SK-N-SH (cell line): ENCODE measurements at regions not wholly inside any gene's neighbourhood (a gene's known extent, or its start where the extent isn't known, plus 50 kb on each side); places are given as distances from the start of the nearest gene placed in this dataset.

Source experiments
- CTCF ChIA-PET: fragments of 300-600, 350-600 bp; formaldehyde crosslinking; extraction: SDS; loops from one replicate; lab custom pipeline; 2021; lab: Yijun Ruan, JAX
- POLR2A ChIA-PET: fragments of 350-600 bp; sonication (Branson Sonifier 250); formaldehyde crosslinking; extraction: SDS; loops from one replicate; lab custom pipeline; 2020; ENCODE audit warnings: antibody characterized with exemption, inconsistent platforms; lab: Yijun Ruan, JAX
- DNase-seq: peaks from one replicate; pipeline ENCODE4 v3.0.0; 2012
- H2AFZ ChIP-seq: fragments of 200-600 bp; sonication (generic); 2 replicates; pipeline ENCODE4 v1.8.1; 2016; ENCODE audit warnings: antibody characterized with exemption, mild to moderate bottlenecking, low read depth
- H3F3A ChIP-seq: fragments of 200-600 bp; sonication (generic); replicated peaks from 2 replicates; pipeline ENCODE3; 2016; ENCODE audit warnings: antibody characterized with exemption, mild to moderate bottlenecking; ENCODE audit not compliant: insufficient read depth
- H3K27ac ChIP-seq, 2 experiments: fragments of 200-500 bp in 1 of 2; fragments of 200-600 bp in 1 of 2; sonication (Bioruptor generic) in 1 of 2; sonication (generic), shearing (Covaris generic) in 1 of 2; 2 replicates each; pipeline versions ENCODE4 v1.5.1 to v1.6.1; 2014 to 2016; ENCODE audit warnings: low read depth in 2 of 2, inconsistent platforms in 1 of 2, low read length in 1 of 2, mild to moderate bottlenecking in 1 of 2, mixed read lengths in 1 of 2
- H3K27me3 ChIP-seq: fragments of 200-600 bp; sonication (generic), shearing (Covaris generic); 2 replicates; pipeline ENCODE4 v1.6.1; 2016; ENCODE audit warnings: mixed run types; ENCODE audit not compliant: insufficient read depth
- H3K36me3 ChIP-seq, 2 experiments: fragments of 200-500 bp in 1 of 2; fragments of 200-600 bp in 1 of 2; sonication (Bioruptor generic) in 1 of 2; sonication (generic) in 1 of 2; replicated peaks in 1 of 2; 2 replicates each; pipeline versions ENCODE3 to v1.5.1; 2014 to 2016; ENCODE audit warnings: low read length in 1 of 2, mild to moderate bottlenecking in 1 of 2; ENCODE audit not compliant: insufficient read depth in 2 of 2, control insufficient read depth in 1 of 2
- H3K4me1 ChIP-seq, 2 experiments: fragments of 200-500 bp in 1 of 2; fragments of 200-600 bp in 1 of 2; sonication (Bioruptor generic) in 1 of 2; sonication (generic), shearing (Covaris generic) in 1 of 2; 2 replicates each; pipeline versions ENCODE4 v1.5.1 to v1.6.1; 2014 to 2016; ENCODE audit warnings: low read depth in 1 of 2, low read length in 1 of 2, mixed run types in 1 of 2; ENCODE audit not compliant: insufficient read depth in 2 of 2, control insufficient read depth in 1 of 2
- H3K4me2 ChIP-seq: fragments of 200-600 bp; sonication (generic), shearing (Covaris generic); 2 replicates; pipeline ENCODE4 v1.6.1; 2017; ENCODE audit warnings: mixed run types
- H3K4me3 ChIP-seq, 2 experiments: fragments of 200-500 bp in 1 of 2; fragments of 200-600 bp in 1 of 2; sonication (Bioruptor generic) in 1 of 2; sonication (generic), shearing (Covaris generic) in 1 of 2; 2 replicates each; pipeline versions ENCODE4 v1.5.1 to v1.8.1; 2014 to 2016; ENCODE audit warnings: low read depth in 2 of 2, inconsistent platforms in 1 of 2, low read length in 1 of 2, mild to moderate bottlenecking in 1 of 2, mixed read lengths in 1 of 2, moderate library complexity in 1 of 2
- H3K79me2 ChIP-seq: fragments of 200-600 bp; sonication (generic); 2 replicates; pipeline ENCODE4 v1.8.1; 2017; ENCODE audit warnings: mild to moderate bottlenecking; ENCODE audit not compliant: insufficient read depth
- H3K9ac ChIP-seq: fragments of 200-600 bp; sonication (generic); 2 replicates; pipeline ENCODE4 v1.6.1; 2017; ENCODE audit warnings: mixed run types
- H3K9me2 ChIP-seq: fragments of 200-600 bp; sonication (generic); 2 replicates; pipeline ENCODE4 v1.6.1; 2017; ENCODE audit warnings: mixed run types
- H3K9me3 ChIP-seq: fragments of 200-600 bp; sonication (generic); 2 replicates; pipeline ENCODE4 v1.6.1; 2017; ENCODE audit warnings: mixed run types, mild to moderate bottlenecking, moderate library complexity
- H4K20me1 ChIP-seq: fragments of 200-600 bp; sonication (generic); 2 replicates; pipeline ENCODE4 v1.6.1; 2017; ENCODE audit warnings: mild to moderate bottlenecking, mixed run types; ENCODE audit not compliant: insufficient read depth
- EZH2phosphoT487 ChIP-seq: fragments of 200-600 bp; sonication (generic); IDR thresholded peaks from 2 replicates; pipeline ENCODE4 v1.6.1; 2017; ENCODE audit warnings: low read depth, mixed run types, mild to moderate bottlenecking, antibody characterized with exemption, moderate library complexity, borderline replicate concordance
- FOSL2 ChIP-seq: IDR thresholded peaks from 2 replicates; pipeline ENCODE4 v1.4.0; 2012; ENCODE audit warnings: low read depth, mild to moderate bottlenecking, moderate library complexity, borderline replicate concordance
- FOXJ3 ChIP-seq: sonication (generic); formaldehyde crosslinking; IDR thresholded peaks from 2 replicates; pipeline ENCODE4 v1.5.1; 2020; ENCODE audit warnings: mild to moderate bottlenecking, missing genetic modification reagents
- FOXM1 ChIP-seq: IDR thresholded peaks from 2 replicates; pipeline ENCODE4 v1.4.0; 2012; ENCODE audit warnings: low read depth, mild to moderate bottlenecking
- JUND ChIP-seq: IDR thresholded peaks from 2 replicates; pipeline ENCODE4 v1.4.0; 2012
- NRF1 ChIP-seq: IDR thresholded peaks from 2 replicates; pipeline ENCODE4 v1.6.1; 2012; ENCODE audit warnings: low read depth, mild to moderate bottlenecking, low read length
- REST ChIP-seq: IDR thresholded peaks from 2 replicates; pipeline ENCODE4 v1.6.1; 2012; ENCODE audit warnings: mild to moderate bottlenecking, low read depth, low read length, moderate library complexity
- SIN3A ChIP-seq: IDR thresholded peaks from 2 replicates; pipeline ENCODE4 v1.6.1; 2012; ENCODE audit warnings: low read depth, mild to moderate bottlenecking, low read length, moderate library complexity, borderline replicate concordance
- SMC3 ChIP-seq: IDR thresholded peaks from 2 replicates; pipeline ENCODE4 v1.6.1; 2012; ENCODE audit warnings: low read depth, low read length, improper control_type of control experiment
- TCF12 ChIP-seq: IDR thresholded peaks from 2 replicates; pipeline ENCODE4 v1.4.0; 2012
- YY1 ChIP-seq: IDR thresholded peaks from 2 replicates; pipeline ENCODE4 v1.4.0; 2012; ENCODE audit warnings: low read depth, mild to moderate bottlenecking
- WGBS: methylation state at CpG from one replicate; pipeline ENCODE4 v1.1.6; 2017; ENCODE audit warnings: low lambda C conversion rate; 5-methylcytosine and 5-hydroxymethylcytosine counted together
- TF ChIP-seq, protein P1 (sequence below): fragments of 150-350 bp; IDR thresholded peaks from 2 replicates; pipeline ENCODE4 v1.6.1; 2017; ENCODE audit warnings: antibody characterized with exemption, low read length, low read depth, borderline replicate concordance
- TF ChIP-seq, protein P2 (sequence below): IDR thresholded peaks from 2 replicates; pipeline ENCODE4 v1.4.0; 2012; ENCODE audit warnings: low read depth, borderline replicate concordance
- TF ChIP-seq, protein P3 (sequence below): fragments of 150-350 bp; IDR thresholded peaks from 2 replicates; pipeline ENCODE4 v1.6.1; 2016; ENCODE audit warnings: mild to moderate bottlenecking, low read depth, low read length
- TF ChIP-seq, protein P4 (sequence below): IDR thresholded peaks from 2 replicates; pipeline ENCODE4 v1.4.0; 2012; ENCODE audit warnings: low read depth, borderline replicate concordance

GRCh38 chr2:8440029-8440778 is 241.7 kb upstream of the ID2 start:
- Histone ChIP-seq H3K4me1 (peaks cover 0 to 4% of the 10 kb centered on the region in 2 experiments; a peak in 2 of 4 replicates), H3K36me3 (no peaks in the 10 kb centered on the region), H3K4me3 (no peak overlapping the region), H3K9me3 (no peaks in the 10 kb centered on the region), H3F3A (no peaks in the 10 kb centered on the region), H2AFZ (no peak overlapping the region), H3K79me2 (no peaks in the 10 kb centered on the region), H3K27ac (no peak overlapping the region), H3K9ac (no peak overlapping the region), H3K4me2 (no peak overlapping the region), H3K9me2 (no peaks in the 10 kb centered on the region), H4K20me1 (no peaks in the 10 kb centered on the region), H3K27me3 (no peaks in the 10 kb centered on the region)
- ChIA-PET CTCF (no interaction called here), POLR2A (no interaction called here)
- no peak for DNase-seq
- TF ChIP-seq SMC3, result no peak
- TF ChIP-seq SIN3A, result no peak
- TF ChIP-seq REST, result no peak
- TF ChIP-seq, protein P1, sequence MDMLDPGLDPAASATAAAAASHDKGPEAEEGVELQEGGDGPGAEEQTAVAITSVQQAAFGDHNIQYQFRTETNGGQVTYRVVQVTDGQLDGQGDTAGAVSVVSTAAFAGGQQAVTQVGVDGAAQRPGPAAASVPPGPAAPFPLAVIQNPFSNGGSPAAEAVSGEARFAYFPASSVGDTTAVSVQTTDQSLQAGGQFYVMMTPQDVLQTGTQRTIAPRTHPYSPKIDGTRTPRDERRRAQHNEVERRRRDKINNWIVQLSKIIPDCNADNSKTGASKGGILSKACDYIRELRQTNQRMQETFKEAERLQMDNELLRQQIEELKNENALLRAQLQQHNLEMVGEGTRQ, result no peak
- no peak for TF ChIP-seq FOSL2
- TF ChIP-seq, protein P2, sequence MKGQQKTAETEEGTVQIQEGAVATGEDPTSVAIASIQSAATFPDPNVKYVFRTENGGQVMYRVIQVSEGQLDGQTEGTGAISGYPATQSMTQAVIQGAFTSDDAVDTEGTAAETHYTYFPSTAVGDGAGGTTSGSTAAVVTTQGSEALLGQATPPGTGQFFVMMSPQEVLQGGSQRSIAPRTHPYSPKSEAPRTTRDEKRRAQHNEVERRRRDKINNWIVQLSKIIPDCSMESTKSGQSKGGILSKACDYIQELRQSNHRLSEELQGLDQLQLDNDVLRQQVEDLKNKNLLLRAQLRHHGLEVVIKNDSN, result no peak
- no peak for TF ChIP-seq FOXJ3 (CRISPR knock-in tag)
- no peak for TF ChIP-seq JUND
- TF ChIP-seq FOXM1, result no peak
- no peak for TF ChIP-seq TCF12
- TF ChIP-seq YY1, result no peak
- TF ChIP-seq, protein P3, sequence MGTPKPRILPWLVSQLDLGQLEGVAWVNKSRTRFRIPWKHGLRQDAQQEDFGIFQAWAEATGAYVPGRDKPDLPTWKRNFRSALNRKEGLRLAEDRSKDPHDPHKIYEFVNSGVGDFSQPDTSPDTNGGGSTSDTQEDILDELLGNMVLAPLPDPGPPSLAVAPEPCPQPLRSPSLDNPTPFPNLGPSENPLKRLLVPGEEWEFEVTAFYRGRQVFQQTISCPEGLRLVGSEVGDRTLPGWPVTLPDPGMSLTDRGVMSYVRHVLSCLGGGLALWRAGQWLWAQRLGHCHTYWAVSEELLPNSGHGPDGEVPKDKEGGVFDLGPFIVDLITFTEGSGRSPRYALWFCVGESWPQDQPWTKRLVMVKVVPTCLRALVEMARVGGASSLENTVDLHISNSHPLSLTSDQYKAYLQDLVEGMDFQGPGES, result no peak
- TF ChIP-seq, protein P4, sequence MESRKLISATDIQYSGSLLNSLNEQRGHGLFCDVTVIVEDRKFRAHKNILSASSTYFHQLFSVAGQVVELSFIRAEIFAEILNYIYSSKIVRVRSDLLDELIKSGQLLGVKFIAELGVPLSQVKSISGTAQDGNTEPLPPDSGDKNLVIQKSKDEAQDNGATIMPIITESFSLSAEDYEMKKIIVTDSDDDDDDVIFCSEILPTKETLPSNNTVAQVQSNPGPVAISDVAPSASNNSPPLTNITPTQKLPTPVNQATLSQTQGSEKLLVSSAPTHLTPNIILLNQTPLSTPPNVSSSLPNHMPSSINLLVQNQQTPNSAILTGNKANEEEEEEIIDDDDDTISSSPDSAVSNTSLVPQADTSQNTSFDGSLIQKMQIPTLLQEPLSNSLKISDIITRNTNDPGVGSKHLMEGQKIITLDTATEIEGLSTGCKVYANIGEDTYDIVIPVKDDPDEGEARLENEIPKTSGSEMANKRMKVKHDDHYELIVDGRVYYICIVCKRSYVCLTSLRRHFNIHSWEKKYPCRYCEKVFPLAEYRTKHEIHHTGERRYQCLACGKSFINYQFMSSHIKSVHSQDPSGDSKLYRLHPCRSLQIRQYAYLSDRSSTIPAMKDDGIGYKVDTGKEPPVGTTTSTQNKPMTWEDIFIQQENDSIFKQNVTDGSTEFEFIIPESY, result no peak
- TF ChIP-seq NRF1, result no peak
- no peak for TF ChIP-seq EZH2phosphoT487
- 78% methylated on average over 12 of the region's 12 CpGs for WGBS
